Fibroblast of mammary gland (primary cell): ENCODE measurements at regions not wholly inside any gene's neighbourhood (a gene's known extent, or its start where the extent isn't known, plus 50 kb on each side); places are given as distances from the start of the nearest gene placed in this dataset.
A peak's percentile ranks its signal among the peaks of the same experiment; 100 is the strongest.

Experiments
- DNase-seq: peaks from one replicate; pipeline ENCODE4 v3.0.0-alpha.2; 2010; ENCODE audit warnings: low read depth
- H3K4me3 ChIP-seq: 2 replicates; pipeline ENCODE4 v1.5.1; 2011; ENCODE audit warnings: low read depth, mild to moderate bottlenecking, low read length, moderate library complexity; ENCODE audit not compliant: control insufficient read depth
- CTCF ChIP-seq: conservative IDR thresholded peaks from 2 replicates; pipeline ENCODE4 v1.5.1; 2011; ENCODE audit warnings: low read depth, low read length, inconsistent platforms; ENCODE audit not compliant: control insufficient read depth, insufficient read depth

GRCh38 chr3:72373139-72373538 is 475.1 kb downstream of the SHQ1 start:
- TF ChIP-seq CTCF, result no peak
- no peak for DNase-seq
- H3K4me3 ChIP-seq, result no peak overlapping the region

GRCh38 chr3:72372161-72372560 is 476.1 kb downstream of the SHQ1 start:
- no peak for DNase-seq
- no peak for TF ChIP-seq CTCF

GRCh38 chr3:72371431-72371830 is 476.8 kb downstream of the SHQ1 start:
- no peak for DNase-seq
- no peak for TF ChIP-seq CTCF
- no peak overlapping the region for H3K4me3 ChIP-seq

More at GRCh38 chr3:72372161-72372560, 476.1 kb downstream of the SHQ1 start:
- no peak overlapping the region for H3K4me3 ChIP-seq

- DNase-seq, result no peak
- no peak for TF ChIP-seq CTCF
- H3K4me3 ChIP-seq, result no peak overlapping the region
These were observed 477.3 kb downstream of the SHQ1 start for GRCh38 chr3:72370947-72371346.

GRCh38 chr3:72369681-72370080 is 478.6 kb downstream of the SHQ1 start:
- TF ChIP-seq CTCF, result no peak
- H3K4me3 ChIP-seq, result no peak overlapping the region
- DNase-seq, result no peak

- no peak overlapping the region for H3K4me3 ChIP-seq
- no peak for TF ChIP-seq CTCF
- peak; percentile 49 for DNase-seq
These were observed 479.8 kb downstream of the SHQ1 start for GRCh38 chr3:72368331-72368975.

- DNase-seq, result no peak
- no peak for TF ChIP-seq CTCF
- no peak overlapping the region for H3K4me3 ChIP-seq
These were observed 486.3 kb downstream of the SHQ1 start for GRCh38 chr3:72361990-72362389.
